PC-9 (cell line): ENCODE measurements at regions not wholly inside any gene's neighbourhood (a gene's known extent, or its start where the extent isn't known, plus 50 kb on each side); places are given as distances from the start of the nearest gene placed in this dataset.

ENCODE experiments used
- BruUV-seq: library from RNA; stranded (reverse); fragments of 400-500 nt; replicated peaks from 2 replicates; lab custom pipeline; 2021; lab: Mats Ljungman, UMichigan
- CTCF ChIA-PET: fragments of 300-600 bp; sonication (Branson Sonifier 250); formaldehyde crosslinking; loops from one replicate; lab custom pipeline; 2022; ENCODE audit warnings: antibody characterized with exemption; lab: Charles Lee
- POLR2A ChIA-PET: fragments of 300-600 bp; sonication (Branson Sonifier 250); formaldehyde crosslinking; loops from one replicate; lab custom pipeline; 2022; ENCODE audit warnings: antibody characterized with exemption; ENCODE audit not compliant: unreplicated experiment; lab: Charles Lee
- DNase-seq, 2 experiments: peaks; one replicate each; pipeline versions ENCODE4 v3.0.0 to v3.0.0-alpha.2; 2015 to 2022; ENCODE audit warnings: mixed read lengths in 1 of 2
- H2AFZ ChIP-seq: fragments of 200-600 bp; sonication (generic); 2 replicates; pipeline ENCODE4 v1.8.1; 2017; ENCODE audit warnings: antibody characterized with exemption
- H3F3A ChIP-seq: fragments of 200-600 bp; sonication (generic); 2 replicates; pipeline ENCODE4 v1.8.1; 2017; ENCODE audit warnings: antibody characterized with exemption, mild to moderate bottlenecking, low read depth; ENCODE audit not compliant: insufficient read depth
- H3K27ac ChIP-seq: fragments of 200-600 bp; sonication (generic); 2 replicates; pipeline ENCODE4 v1.6.1; 2016; ENCODE audit warnings: mixed run types
- H3K27me3 ChIP-seq: fragments of 200-600 bp; sonication (generic); 2 replicates; pipeline ENCODE4 v1.6.1; 2016; ENCODE audit warnings: low read depth, mixed run types; ENCODE audit not compliant: insufficient read depth
- H3K36me3 ChIP-seq: fragments of 200-600 bp; sonication (generic); 2 replicates; pipeline ENCODE4 v1.6.1; 2016; ENCODE audit warnings: low read depth, mixed run types
- H3K4me1 ChIP-seq: fragments of 200-600 bp; sonication (generic); replicated peaks from 2 replicates; pipeline ENCODE4 v1.6.1; 2016; ENCODE audit warnings: mixed run types; ENCODE audit not compliant: insufficient read depth
- H3K4me2 ChIP-seq: fragments of 200-600 bp; sonication (generic); 2 replicates; pipeline ENCODE4 v1.6.1; 2017; ENCODE audit warnings: mixed run types
- H3K4me3 ChIP-seq: fragments of 200-600 bp; sonication (generic); 2 replicates; pipeline ENCODE4 v1.6.1; 2016; ENCODE audit warnings: mixed run types
- H3K79me2 ChIP-seq: fragments of 200-600 bp; sonication (generic); 2 replicates; pipeline ENCODE4 v1.6.1; 2017; ENCODE audit warnings: low read depth, mixed run types
- H3K9me2 ChIP-seq: fragments of 200-600 bp; sonication (generic); 2 replicates; pipeline ENCODE4 v1.8.1; 2017; ENCODE audit warnings: mild to moderate bottlenecking; ENCODE audit not compliant: insufficient read depth
- H3K9me3 ChIP-seq: fragments of 200-600 bp; sonication (generic); 2 replicates; pipeline ENCODE4 v1.8.1; 2016; ENCODE audit warnings: low read depth; ENCODE audit not compliant: insufficient read depth
- H4K20me1 ChIP-seq: fragments of 200-600 bp; sonication (generic); 2 replicates; pipeline ENCODE4 v1.8.1; 2017; ENCODE audit not compliant: insufficient read depth
- CTCF ChIP-seq: fragments of 200-600 bp; sonication (generic); conservative IDR thresholded peaks from 2 replicates; pipeline ENCODE4 v1.6.1; 2017; ENCODE audit warnings: mixed run types, antibody characterized with exemption, mild to moderate bottlenecking, moderate library complexity
- EZH2 ChIP-seq: fragments of 200-600 bp; sonication (generic); IDR thresholded peaks from 2 replicates; pipeline ENCODE4 v1.8.0; 2017; ENCODE audit warnings: antibody characterized with exemption, low read depth
- intact Hi-C: fragments of 100-400 bp; cut with micrococcal nuclease; formaldehyde crosslinking; loops from one replicate; pipeline ENCODE4 v1.10.0; 2022; ENCODE audit not compliant: unreplicated experiment

GRCh38 chr14:26078561-26078960, 519.3 kb downstream of the NOVA1 start:
- ChIA-PET CTCF (no interaction called here), POLR2A (no interaction called here)
- no peak for DNase-seq
- Histone ChIP-seq H3K9me2 (no peaks in the 10 kb centered on the region), H2AFZ (no peak overlapping the region), H3K27ac (no peak overlapping the region), H3K79me2 (no peaks in the 10 kb centered on the region), H3F3A (no peaks in the 10 kb centered on the region), H3K9me3 (no peaks in the 10 kb centered on the region), H3K36me3 (no peaks in the 10 kb centered on the region), H3K4me2 (no peak overlapping the region), H4K20me1 (no peaks in the 10 kb centered on the region), H3K4me1 (no peaks in the 10 kb centered on the region), H3K4me3 (no peak overlapping the region), H3K27me3 (no peaks in the 10 kb centered on the region)
- intact Hi-C loops, result no loop called here
- no peak for TF ChIP-seq CTCF
- no TSS peak for BruUV-seq

GRCh38 chr14:26074892-26075291, 522.9 kb downstream of the NOVA1 start:
- DNase-seq, result no peak
- no peaks in the 10 kb centered on the region for H3K36me3 ChIP-seq
- intact Hi-C loops, result no loop called here
- CTCF ChIA-PET, result no interaction called here
- BruUV-seq, result no TSS peak
- POLR2A ChIA-PET, result no interaction called here
- H3K4me1 ChIP-seq, result no peaks in the 10 kb centered on the region
- H3K9me2 ChIP-seq, result no peaks in the 10 kb centered on the region
- H3K27me3 ChIP-seq, result no peaks in the 10 kb centered on the region
- H3K9me3 ChIP-seq, result no peaks in the 10 kb centered on the region
- no peak overlapping the region for H2AFZ ChIP-seq
- H3K4me3 ChIP-seq, result no peak overlapping the region
- H3K79me2 ChIP-seq, result no peaks in the 10 kb centered on the region
- TF ChIP-seq CTCF (no peak), EZH2 (no peak)
- no peaks in the 10 kb centered on the region for H3F3A ChIP-seq
- no peak overlapping the region for H3K4me2 ChIP-seq
- H4K20me1 ChIP-seq, result no peaks in the 10 kb centered on the region
- no peak overlapping the region for H3K27ac ChIP-seq

- no peak overlapping the region for H3K4me3 ChIP-seq
- H3K36me3 ChIP-seq, result no peaks in the 10 kb centered on the region
- CTCF ChIA-PET, result no interaction called here
- no peak overlapping the region for H3K4me2 ChIP-seq
- POLR2A ChIA-PET, result no interaction called here
- no peaks in the 10 kb centered on the region for H3K79me2 ChIP-seq
- no peaks in the 10 kb centered on the region for H3K27me3 ChIP-seq
- no peaks in the 10 kb centered on the region for H3K4me1 ChIP-seq
- no TSS peak for BruUV-seq
- H4K20me1 ChIP-seq, result no peaks in the 10 kb centered on the region
- H3K9me3 ChIP-seq, result no peaks in the 10 kb centered on the region
- no peak for DNase-seq
- no peak overlapping the region for H3K27ac ChIP-seq
- no peaks in the 10 kb centered on the region for H3F3A ChIP-seq
- TF ChIP-seq CTCF (no peak), EZH2 (no peak)
- H2AFZ ChIP-seq, result no peak overlapping the region
- no peaks in the 10 kb centered on the region for H3K9me2 ChIP-seq
- intact Hi-C loops, result no loop called here
These were observed 527.4 kb downstream of the NOVA1 start for GRCh38 chr14:26070443-26070842.
